B cell (primary cell): ENCODE measurements at regions not wholly inside any gene's neighbourhood (a gene's known extent, or its start where the extent isn't known, plus 50 kb on each side); places are given as distances from the start of the nearest gene placed in this dataset.

Source experiments
- EZH2 ChIP-seq: IDR thresholded peaks from 2 replicates; pipeline ENCODE4 v1.6.1; 2012; ENCODE audit warnings: borderline replicate concordance, low read depth, mild to moderate bottlenecking, moderate library complexity, low read length; ENCODE audit not compliant: insufficient read depth, poor library complexity, severe bottlenecking
- TF ChIP-seq, protein P1 (sequence below): fragments of 200-600 bp; IDR thresholded peaks from one replicate; pipeline ENCODE4 v1.8.0; 2022; ENCODE audit warnings: antibody characterized with exemption, mild to moderate bottlenecking

- TF ChIP-seq, protein P1, sequence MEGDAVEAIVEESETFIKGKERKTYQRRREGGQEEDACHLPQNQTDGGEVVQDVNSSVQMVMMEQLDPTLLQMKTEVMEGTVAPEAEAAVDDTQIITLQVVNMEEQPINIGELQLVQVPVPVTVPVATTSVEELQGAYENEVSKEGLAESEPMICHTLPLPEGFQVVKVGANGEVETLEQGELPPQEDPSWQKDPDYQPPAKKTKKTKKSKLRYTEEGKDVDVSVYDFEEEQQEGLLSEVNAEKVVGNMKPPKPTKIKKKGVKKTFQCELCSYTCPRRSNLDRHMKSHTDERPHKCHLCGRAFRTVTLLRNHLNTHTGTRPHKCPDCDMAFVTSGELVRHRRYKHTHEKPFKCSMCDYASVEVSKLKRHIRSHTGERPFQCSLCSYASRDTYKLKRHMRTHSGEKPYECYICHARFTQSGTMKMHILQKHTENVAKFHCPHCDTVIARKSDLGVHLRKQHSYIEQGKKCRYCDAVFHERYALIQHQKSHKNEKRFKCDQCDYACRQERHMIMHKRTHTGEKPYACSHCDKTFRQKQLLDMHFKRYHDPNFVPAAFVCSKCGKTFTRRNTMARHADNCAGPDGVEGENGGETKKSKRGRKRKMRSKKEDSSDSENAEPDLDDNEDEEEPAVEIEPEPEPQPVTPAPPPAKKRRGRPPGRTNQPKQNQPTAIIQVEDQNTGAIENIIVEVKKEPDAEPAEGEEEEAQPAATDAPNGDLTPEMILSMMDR, result no peak
- no peak for TF ChIP-seq EZH2
Measured at GRCh38 chr11:57946628-57947027, 77.1 kb upstream of the OR9Q1 start.
